ENCODE measurements at regions not wholly inside any gene's neighbourhood (a gene's known extent, or its start where the extent isn't known, plus 50 kb on each side); places are given as distances from the start of the nearest gene placed in this dataset.

DNA sequence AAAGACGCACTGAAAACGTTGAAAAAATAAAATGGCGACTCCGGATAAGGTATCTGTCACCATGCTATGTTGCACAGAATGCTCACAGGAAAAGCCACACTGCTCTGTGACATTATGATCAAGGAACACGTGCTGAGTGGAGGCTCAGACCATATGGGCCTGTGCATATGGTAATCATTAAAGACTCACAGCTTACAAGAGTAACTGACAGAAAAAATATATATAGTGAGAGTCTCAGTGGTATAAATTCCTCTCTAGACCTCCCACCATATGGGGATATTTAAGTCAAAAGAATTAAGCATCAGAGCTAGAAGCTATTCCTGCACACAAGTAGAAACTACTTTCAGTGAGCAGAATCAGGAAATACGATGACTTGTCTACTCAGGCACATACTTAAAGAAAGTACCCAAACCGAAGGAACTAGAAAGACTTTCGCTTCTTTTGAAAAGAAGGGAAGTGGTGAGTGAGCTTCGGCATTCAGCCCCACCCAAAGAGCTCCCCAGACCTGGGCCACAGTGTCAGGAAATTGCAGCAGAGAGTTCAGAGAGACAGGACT, 65.1 kb upstream of the MPP7 start:
- TF ChIP-seq CTCF (IDR thresholded peaks at IDR 0.05) (no peak), REST (IDR thresholded peaks at IDR 0.05; ENCODE audit: insufficient read depth in 1 of 2, low read depth in 2 of 2, low read length in 1 of 2) (no peak), SIN3A (IDR thresholded peaks at IDR 0.05; ENCODE audit: borderline replicate concordance, insufficient read depth, low read depth, low read length) (no peak), POLR2AphosphoS5 (IDR thresholded peaks at IDR 0.05; ENCODE audit: low read depth, low read length) (no peak), TCF7L2 (IDR thresholded peaks at IDR 0.05; ENCODE audit: low read depth, low read length) (no peak)

All from Panc1 (cell line).